ENCODE measurements at regions not wholly inside any gene's neighbourhood (a gene's known extent, or its start where the extent isn't known, plus 50 kb on each side); places are given as distances from the start of the nearest gene placed in this dataset.

GRCh38 chr3:34359064-34359463 lies 560.6 kb downstream of the PDCD6IP start:
- Histone ChIP-seq H3K4me3 (no peak overlapping the region), H3K9me3 (replicated peaks; ENCODE audit: control insufficient read depth, insufficient read depth, low read length) (no peaks in the 10 kb centered on the region), H3K4me2 (ENCODE audit: control insufficient read depth, insufficient read depth) (no peak overlapping the region), H3K36me3 (ENCODE audit: control insufficient read depth in 2 of 2, insufficient read depth in 2 of 2, low read length in 1 of 2) (no peaks in the 10 kb centered on the region), H3K27me3 (replicated peaks in 1 of 2; ENCODE audit: control insufficient read depth in 2 of 2, insufficient read depth in 2 of 2, low read length in 1 of 2) (no peaks in the 10 kb centered on the region), H4K20me1 (ENCODE audit: control insufficient read depth, insufficient read depth) (no peaks in the 10 kb centered on the region), H3K4me1 (ENCODE audit: control insufficient read depth, insufficient read depth, low read length) (peaks cover 9% of the 10 kb centered on the region), H3K27ac (ENCODE audit: control insufficient read depth, insufficient read depth) (no peak overlapping the region), H3K79me2 (ENCODE audit: control insufficient read depth, insufficient read depth, low read length) (no peaks in the 10 kb centered on the region), H3K9ac (ENCODE audit: control insufficient read depth, insufficient read depth, low read length) (no peak overlapping the region), H2AFZ (ENCODE audit: control insufficient read depth, low read depth, low read length) (no peak overlapping the region)
- ChIA-PET SMC1A (ENCODE audit: uncharacterized antibody, unreplicated experiment) (no interaction called here), RAD21 (ENCODE audit: unreplicated experiment) (no interaction called here), POLR2A (no interaction called here), CTCF (no interaction called here)
- in situ Hi-C loops (cut with MboI) = no loop called here
- intact Hi-C loops (cut with micrococcal nuclease; ENCODE audit: unreplicated experiment) = no loop called here
- no peak for FAIRE-seq
- TF ChIP-seq SREBF2 (IDR thresholded peaks at IDR 0.05; ENCODE audit: low read length) = no peak
- TF ChIP-seq MEF2B (IDR thresholded peaks at IDR 0.05; ENCODE audit: partially characterized antibody, poor library complexity, severe bottlenecking) = no peak
- TF ChIP-seq ZNF687 (IDR thresholded peaks at IDR 0.05) = no peak
- no peak for TF ChIP-seq FOXM1 (IDR thresholded peaks at IDR 0.05; ENCODE audit: low read depth, low read length)
- no peak for TF ChIP-seq SUPT20H (IDR thresholded peaks at IDR 0.05; ENCODE audit: borderline replicate concordance, control insufficient read depth, low read depth, low read length)
- TF ChIP-seq TBL1XR1 (IDR thresholded peaks at IDR 0.05; ENCODE audit: low read depth, low read length) = no peak
- TF ChIP-seq ZNF217 (IDR thresholded peaks at IDR 0.05) = no peak
- TF ChIP-seq CBX5 (IDR thresholded peaks at IDR 0.05; ENCODE audit: low read depth) = no peak
- no peak for TF ChIP-seq IRF5 (IDR thresholded peaks at IDR 0.05; ENCODE audit: borderline replicate concordance)
- no peak for TF ChIP-seq EED (IDR thresholded peaks at IDR 0.05; ENCODE audit: low read depth)
- TF ChIP-seq ZBTB33 (IDR thresholded peaks at IDR 0.05) = no peak
- no peak for TF ChIP-seq SIN3A (IDR thresholded peaks at IDR 0.05; ENCODE audit: low read depth, low read length)
- no peak for TF ChIP-seq CHD2 (IDR thresholded peaks at IDR 0.05; ENCODE audit: borderline replicate concordance, low read depth, low read length)
- TF ChIP-seq DPF2 (IDR thresholded peaks at IDR 0.05) = no peak
- TF ChIP-seq BHLHE40 (IDR thresholded peaks at IDR 0.05; ENCODE audit: borderline replicate concordance in 1 of 2, low read depth in 2 of 2, low read length in 1 of 2) = no peak
- TF ChIP-seq ZSCAN29 (IDR thresholded peaks at IDR 0.05) = no peak
- no TSS peak for BruUV-seq (replicated peaks)
- 44% methylated on average over 2 of the region's 2 CpGs for WGBS (ENCODE audit: insufficient coverage, insufficient replicate concordance, low lambda C conversion rate, missing lambda C conversion rate)
- DNase-seq (ENCODE audit: low read depth, low spot score) = no peak
- ATAC-seq = no peak
